DND-41 (cell line): ENCODE measurements at regions not wholly inside any gene's neighbourhood (a gene's known extent, or its start where the extent isn't known, plus 50 kb on each side); places are given as distances from the start of the nearest gene placed in this dataset.

Source experiments
- ATAC-seq: fragments of 200-7000 bp; cut with Tn5 transposase; 3 replicates; pipeline ENCODE4 v1.9.1; 2021; ENCODE audit warnings: low read depth; ENCODE audit not compliant: insufficient read depth
- DNase-seq: peaks from one replicate; pipeline ENCODE4 v3.0.0-alpha.2; 2020
- H2AFZ ChIP-seq: 2 replicates; pipeline ENCODE4 v1.6.0; 2012; ENCODE audit warnings: low read depth, low read length
- H3K27ac ChIP-seq: 2 replicates; pipeline ENCODE4 v1.5.1; 2012; ENCODE audit warnings: low read length, inconsistent platforms
- H3K27me3 ChIP-seq: fragments of 200-600 bp; sonication (generic); 2 replicates; pipeline ENCODE4 v1.6.0; 2012; ENCODE audit warnings: low read length, mild to moderate bottlenecking, inconsistent platforms; ENCODE audit not compliant: insufficient read depth, poor library complexity
- H3K36me3 ChIP-seq: 2 replicates; pipeline ENCODE4 v1.5.1; 2012; ENCODE audit warnings: low read length, inconsistent platforms; ENCODE audit not compliant: insufficient read depth
- H3K4me1 ChIP-seq: 2 replicates; pipeline ENCODE4 v1.5.1; 2012; ENCODE audit warnings: mild to moderate bottlenecking, low read length; ENCODE audit not compliant: insufficient read depth
- H3K4me2 ChIP-seq: 2 replicates; pipeline ENCODE4 v1.6.0; 2012; ENCODE audit warnings: mild to moderate bottlenecking, moderate library complexity, low read length, inconsistent platforms; ENCODE audit not compliant: insufficient read depth
- H3K4me3 ChIP-seq, 2 experiments: fragments of 200-600 bp in 1 of 2; shearing (Covaris generic) in 1 of 2; 2 replicates each; pipeline ENCODE4 v1.5.1; 2012 to 2016; ENCODE audit warnings: inconsistent platforms in 2 of 2, low read length in 2 of 2, mild to moderate bottlenecking in 2 of 2, low read depth in 1 of 2, moderate library complexity in 1 of 2
- H3K79me2 ChIP-seq: 2 replicates; pipeline ENCODE4 v1.6.0; 2012; ENCODE audit warnings: low read length, inconsistent platforms; ENCODE audit not compliant: insufficient read depth
- H3K9ac ChIP-seq: 2 replicates; pipeline ENCODE4 v1.6.0; 2012; ENCODE audit warnings: low read depth, mild to moderate bottlenecking, inconsistent platforms, low read length, moderate library complexity
- H3K9me3 ChIP-seq: 2 replicates; pipeline ENCODE4 v1.5.1; 2012; ENCODE audit warnings: low read length, moderate library complexity, mild to moderate bottlenecking, inconsistent platforms; ENCODE audit not compliant: insufficient read depth, severe bottlenecking
- H4K20me1 ChIP-seq: 2 replicates; pipeline ENCODE4 v1.6.0; 2012; ENCODE audit warnings: low read length; ENCODE audit not compliant: insufficient read depth
- EZH2 ChIP-seq: IDR thresholded peaks from 3 replicates; pipeline ENCODE4 v1.6.1; 2012; ENCODE audit warnings: borderline replicate concordance, low read depth, mild to moderate bottlenecking, moderate library complexity, low read length, inconsistent platforms; ENCODE audit not compliant: severe bottlenecking
- TF ChIP-seq, protein P1 (sequence below): IDR thresholded peaks from 2 replicates; pipeline ENCODE4 v1.5.1; 2012; ENCODE audit warnings: borderline replicate concordance, low read length, moderate library complexity, mild to moderate bottlenecking; ENCODE audit not compliant: poor library complexity, severe bottlenecking; ENCODE audit errors: extremely low read depth

DNA sequence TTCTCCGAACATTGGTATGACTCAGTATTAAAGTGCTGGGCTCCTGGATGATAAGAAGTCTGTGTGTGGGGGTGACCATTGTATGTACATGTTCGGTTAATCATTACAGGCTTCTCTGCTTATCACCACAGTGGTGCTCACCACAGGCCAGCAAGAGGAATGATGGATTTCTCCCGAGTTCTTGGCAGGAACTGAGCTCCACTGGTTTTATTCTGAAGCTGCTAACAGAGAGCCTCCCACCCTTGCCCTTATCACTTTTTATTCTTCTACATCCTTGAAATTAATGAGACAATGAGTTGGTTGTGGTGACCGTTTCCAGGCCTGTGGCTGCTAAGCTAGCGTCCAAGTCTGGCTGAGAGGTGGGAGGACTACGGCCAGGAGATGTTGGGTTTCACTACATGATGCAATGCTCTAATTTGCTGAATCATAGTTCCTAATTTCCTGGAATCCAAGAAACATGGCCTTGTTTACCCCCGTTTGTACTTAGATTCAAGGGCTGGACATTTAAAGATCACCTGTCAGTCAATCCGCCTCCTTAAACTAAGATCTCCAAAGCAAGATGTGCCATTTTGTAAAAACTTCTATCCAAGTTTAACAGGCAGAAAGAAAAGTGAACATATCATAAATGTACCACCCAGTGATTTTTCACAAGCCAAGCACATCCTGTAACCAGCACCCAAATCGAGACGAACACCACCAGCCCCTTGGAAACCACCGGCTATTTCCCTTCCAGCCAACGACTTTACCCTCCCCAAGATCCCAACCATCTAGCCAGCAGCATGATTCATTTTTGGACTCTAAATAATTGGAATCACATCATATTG is 172.5 kb downstream of the FOXA2 start:
- no peak for ATAC-seq
- Histone ChIP-seq H3K4me3 (no peak overlapping the region), H3K4me2 (no peak overlapping the region), H3K79me2 (no peaks in the 10 kb centered on the region), H3K27ac (no peak overlapping the region), H4K20me1 (no peaks in the 10 kb centered on the region), H2AFZ (no peak overlapping the region), H3K27me3 (peaks cover 4% of the 10 kb centered on the region), H3K36me3 (no peaks in the 10 kb centered on the region), H3K4me1 (no peaks in the 10 kb centered on the region), H3K9me3 (no peaks in the 10 kb centered on the region), H3K9ac (no peak overlapping the region)
- TF ChIP-seq, protein P1, sequence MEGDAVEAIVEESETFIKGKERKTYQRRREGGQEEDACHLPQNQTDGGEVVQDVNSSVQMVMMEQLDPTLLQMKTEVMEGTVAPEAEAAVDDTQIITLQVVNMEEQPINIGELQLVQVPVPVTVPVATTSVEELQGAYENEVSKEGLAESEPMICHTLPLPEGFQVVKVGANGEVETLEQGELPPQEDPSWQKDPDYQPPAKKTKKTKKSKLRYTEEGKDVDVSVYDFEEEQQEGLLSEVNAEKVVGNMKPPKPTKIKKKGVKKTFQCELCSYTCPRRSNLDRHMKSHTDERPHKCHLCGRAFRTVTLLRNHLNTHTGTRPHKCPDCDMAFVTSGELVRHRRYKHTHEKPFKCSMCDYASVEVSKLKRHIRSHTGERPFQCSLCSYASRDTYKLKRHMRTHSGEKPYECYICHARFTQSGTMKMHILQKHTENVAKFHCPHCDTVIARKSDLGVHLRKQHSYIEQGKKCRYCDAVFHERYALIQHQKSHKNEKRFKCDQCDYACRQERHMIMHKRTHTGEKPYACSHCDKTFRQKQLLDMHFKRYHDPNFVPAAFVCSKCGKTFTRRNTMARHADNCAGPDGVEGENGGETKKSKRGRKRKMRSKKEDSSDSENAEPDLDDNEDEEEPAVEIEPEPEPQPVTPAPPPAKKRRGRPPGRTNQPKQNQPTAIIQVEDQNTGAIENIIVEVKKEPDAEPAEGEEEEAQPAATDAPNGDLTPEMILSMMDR: no peak
- no peak for TF ChIP-seq EZH2
- DNase-seq: no peak

- no peak for DNase-seq
- Histone ChIP-seq H3K27me3 (peaks cover 4% of the 10 kb centered on the region), H3K79me2 (no peaks in the 10 kb centered on the region), H3K9ac (no peak overlapping the region), H4K20me1 (no peaks in the 10 kb centered on the region), H3K27ac (no peak overlapping the region), H3K36me3 (no peaks in the 10 kb centered on the region), H2AFZ (no peak overlapping the region), H3K4me1 (no peaks in the 10 kb centered on the region), H3K4me2 (no peak overlapping the region), H3K9me3 (no peaks in the 10 kb centered on the region), H3K4me3 (no peak overlapping the region)
- no peak for TF ChIP-seq EZH2
- TF ChIP-seq, protein P1: no peak
- ATAC-seq: no peak
These were observed 173.1 kb downstream of the FOXA2 start for GRCh38 chr20:22411286-22411626.

DNA sequence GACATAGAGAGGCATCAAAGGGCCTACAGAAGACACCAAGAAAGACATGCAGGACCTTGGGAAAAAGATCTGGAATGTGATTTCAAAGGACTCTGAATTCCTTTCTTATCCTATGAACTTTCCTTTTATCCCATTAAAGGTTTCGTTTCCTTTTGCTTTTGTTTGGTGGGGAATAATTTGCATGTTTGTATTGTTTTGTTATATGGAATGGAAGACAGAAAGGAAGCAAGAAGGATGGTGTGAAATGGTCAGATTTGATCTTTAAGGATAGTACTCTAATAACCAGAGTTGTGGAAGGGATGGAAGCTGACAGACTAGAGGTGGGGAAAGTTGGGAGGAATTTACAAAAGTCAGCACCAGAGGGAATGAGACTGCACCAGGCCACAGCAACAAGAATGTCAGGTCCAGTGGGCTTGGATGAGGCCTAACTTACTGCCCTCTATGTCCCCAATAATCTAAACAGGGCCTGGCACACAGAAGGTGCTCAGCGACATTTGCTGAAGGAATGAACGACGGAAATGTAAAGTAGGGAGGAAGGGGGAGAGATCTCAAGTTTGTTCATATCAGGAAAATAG is 173.7 kb downstream of the FOXA2 start:
- Histone ChIP-seq H4K20me1 (no peaks in the 10 kb centered on the region), H3K4me2 (no peak overlapping the region), H3K4me1 (no peaks in the 10 kb centered on the region), H3K79me2 (no peaks in the 10 kb centered on the region), H3K9me3 (no peaks in the 10 kb centered on the region), H3K36me3 (no peaks in the 10 kb centered on the region), H3K27me3 (peaks cover 4% of the 10 kb centered on the region), H3K4me3 (no peak overlapping the region), H2AFZ (no peak overlapping the region), H3K27ac (no peak overlapping the region), H3K9ac (no peak overlapping the region)
- no peak for DNase-seq
- TF ChIP-seq, protein P1: no peak
- TF ChIP-seq EZH2: no peak
- ATAC-seq: no peak
